COLO668 (cell line): ENCODE measurements at regions not wholly inside any gene's neighbourhood (a gene's known extent, or its start where the extent isn't known, plus 50 kb on each side); places are given as distances from the start of the nearest gene placed in this dataset.

Experiments
- DNase-seq: peaks from one replicate; lab custom pipeline; 2025; ENCODE audit not compliant: unreplicated experiment; lab: John Stamatoyannopoulos, UW

DNA sequence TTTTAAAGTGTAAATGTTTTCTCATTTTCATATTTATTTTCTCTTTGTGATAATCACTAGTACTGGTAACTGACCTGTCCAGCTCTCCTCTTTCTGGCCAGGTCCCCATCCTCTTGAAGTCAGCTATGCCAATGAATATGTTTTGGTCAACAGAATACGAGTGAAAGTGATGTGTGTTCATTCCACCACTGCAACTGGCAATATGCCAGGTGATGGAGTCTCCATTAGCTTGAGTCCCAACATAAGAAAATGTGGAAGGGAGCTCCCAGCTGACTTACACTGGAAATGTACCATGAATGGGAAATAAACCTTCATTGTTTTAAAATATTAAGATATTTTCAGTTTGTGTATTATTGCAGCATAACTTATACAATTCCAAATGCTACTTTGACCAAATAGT, 75.8 kb downstream of the CCDC34 start:
- DNase-seq, result no peak

DNA sequence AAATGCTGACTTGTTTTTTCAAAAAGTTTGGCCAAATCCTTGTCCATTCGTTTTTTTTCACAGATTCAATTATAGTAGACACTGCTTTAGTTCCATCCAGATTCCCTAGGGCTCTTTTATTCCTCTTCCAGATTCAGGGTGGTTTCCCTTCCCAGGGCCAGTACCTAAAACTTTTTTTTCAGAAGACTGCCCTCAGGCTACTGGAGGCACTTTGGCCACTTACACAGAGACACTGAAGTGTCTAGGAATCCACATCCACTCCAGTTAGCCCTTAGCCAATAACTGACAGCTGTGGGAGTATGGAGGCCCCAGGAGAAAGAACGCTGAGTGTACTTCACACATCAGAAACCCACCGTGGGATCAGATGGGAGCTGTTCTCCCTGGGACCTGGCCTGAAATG, 77.3 kb downstream of the CCDC34 start:
- no peak for DNase-seq

GRCh38 chr11:27282806-27283205, 80.2 kb downstream of the CCDC34 start:
- no peak for DNase-seq

DNA sequence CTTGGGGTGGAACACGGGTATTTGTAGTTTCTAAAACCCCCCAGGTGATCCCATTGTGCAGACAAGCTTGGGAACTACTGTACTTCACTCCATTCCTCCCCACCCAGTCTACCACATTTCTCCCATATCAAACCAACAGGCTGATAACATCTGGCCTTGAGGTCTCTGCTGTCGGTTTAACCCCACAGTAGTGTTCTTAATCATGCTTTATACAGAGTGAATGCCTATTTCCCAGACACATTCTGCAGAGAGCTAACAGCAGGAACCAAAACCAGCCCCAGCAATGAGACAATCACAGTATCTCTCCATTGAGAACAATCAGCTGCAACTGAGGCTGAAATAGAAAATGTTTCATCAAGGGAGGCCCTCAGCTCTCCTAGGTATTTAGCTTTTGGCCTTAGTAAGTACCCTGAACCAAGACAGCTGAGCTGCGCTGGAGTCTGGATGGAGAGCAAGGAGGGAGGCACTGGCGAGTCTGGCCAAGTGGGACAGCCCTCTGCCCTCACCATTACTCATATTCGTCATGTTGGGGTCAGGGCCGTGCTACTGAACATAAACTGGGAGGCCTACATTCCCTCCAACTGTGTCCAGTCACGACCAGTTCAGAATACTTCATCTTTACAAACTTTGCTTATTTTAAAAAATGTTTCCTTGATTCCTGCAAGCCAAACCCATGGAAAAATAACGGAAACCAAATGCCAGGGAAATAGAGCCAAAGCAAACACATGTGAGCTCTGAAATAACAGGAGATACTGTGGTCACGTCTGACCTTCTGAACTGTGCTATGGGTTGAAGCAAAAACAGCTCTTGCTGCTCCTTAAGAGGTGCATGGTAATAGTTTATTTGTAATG, 81.0 kb downstream of the CCDC34 start:
- DNase-seq, result no peak

GRCh38 chr11:27281276-27281675, 81.7 kb downstream of the CCDC34 start:
- DNase-seq, result no peak

- no peak for DNase-seq
Measured at GRCh38 chr11:27280140-27280539, 82.9 kb downstream of the CCDC34 start.

DNA sequence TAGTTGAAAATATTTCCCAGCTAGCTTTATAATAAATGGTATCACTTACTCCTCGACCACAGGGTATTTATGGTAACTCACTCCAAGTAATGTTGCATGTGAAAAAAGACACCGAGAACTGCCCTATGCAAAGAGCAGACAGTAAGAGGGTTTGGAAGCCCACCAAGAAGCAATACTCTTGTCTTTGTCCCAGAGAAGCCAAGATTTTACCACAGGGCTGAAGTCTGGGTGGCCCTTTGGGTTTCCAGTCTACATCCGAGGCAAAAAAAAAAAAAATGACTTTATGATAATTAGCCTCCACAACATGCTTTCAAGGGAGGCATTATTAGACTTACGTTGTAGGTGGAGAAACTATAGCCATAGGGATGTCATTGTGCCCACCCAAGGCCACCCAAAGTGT, 83.6 kb downstream of the CCDC34 start:
- DNase-seq, result no peak

DNA sequence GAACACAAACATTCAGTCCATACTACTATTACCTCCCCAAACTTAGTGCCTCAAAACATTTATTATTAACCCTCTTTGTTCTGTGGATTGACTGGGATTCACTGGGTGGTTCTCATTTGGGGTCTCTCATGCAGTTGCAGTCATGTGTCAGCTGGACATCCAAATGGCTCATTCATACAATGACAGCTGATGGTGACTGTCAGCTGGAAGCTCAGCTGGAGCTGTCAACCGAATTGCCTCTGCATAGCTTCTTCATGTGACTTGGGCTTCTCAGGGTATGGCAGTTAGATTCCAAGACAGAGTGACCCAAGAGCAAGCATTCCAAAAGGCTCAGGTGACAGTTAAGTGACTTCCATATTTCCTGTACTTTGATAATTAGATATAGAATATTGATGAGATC, 85.2 kb downstream of the CCDC34 start:
- DNase-seq, result no peak

GRCh38 chr11:27276141-27276540, 86.9 kb downstream of the CCDC34 start:
- no peak for DNase-seq

DNA sequence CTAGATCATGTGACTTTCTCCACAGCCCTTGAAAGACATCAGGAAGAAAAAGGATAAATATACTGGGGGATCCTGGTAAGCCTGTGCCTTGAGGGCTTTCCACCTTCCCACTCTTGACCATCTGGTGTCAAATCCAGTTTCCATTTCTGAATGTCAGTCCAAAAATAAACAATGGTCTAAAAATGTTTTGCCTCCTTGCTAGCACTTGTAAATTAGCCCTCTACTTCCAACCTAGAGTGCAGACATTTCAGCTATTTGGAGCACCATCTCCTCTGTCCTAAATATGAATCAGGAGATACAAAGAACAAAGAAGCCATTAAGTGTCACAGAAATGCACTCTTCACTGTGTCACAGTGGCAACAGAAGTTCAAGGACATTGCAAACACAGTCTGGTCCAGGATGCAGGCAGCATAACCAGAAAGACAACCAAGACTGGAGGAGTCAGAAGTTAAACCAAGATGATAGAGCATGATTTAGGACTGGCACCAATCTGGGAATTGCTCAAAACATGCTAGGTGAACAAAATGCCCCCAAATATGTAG, 88.1 kb downstream of the CCDC34 start:
- DNase-seq, result no peak

GRCh38 chr11:27266125-27266524, 96.9 kb downstream of the CCDC34 start:
- no peak for DNase-seq

DNA sequence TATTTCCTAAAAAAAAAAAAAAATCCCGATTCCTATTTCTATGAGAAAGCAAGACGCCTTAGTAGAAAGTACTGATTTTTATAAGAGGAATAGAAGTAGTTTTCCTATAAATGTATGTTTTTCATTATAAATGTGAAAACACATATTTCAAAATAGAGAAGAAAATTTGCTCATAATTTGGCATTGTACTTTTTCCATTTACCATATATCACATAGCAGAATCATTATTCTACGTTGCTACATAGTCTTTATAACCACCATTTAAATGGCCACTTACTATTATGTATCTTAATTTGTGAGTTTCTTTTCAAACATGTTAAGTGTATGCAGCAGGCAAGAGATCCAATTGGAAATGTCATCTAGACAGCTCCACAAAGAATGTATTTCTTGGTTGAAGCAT, 99.0 kb downstream of the CCDC34 start:
- no peak for DNase-seq

DNA sequence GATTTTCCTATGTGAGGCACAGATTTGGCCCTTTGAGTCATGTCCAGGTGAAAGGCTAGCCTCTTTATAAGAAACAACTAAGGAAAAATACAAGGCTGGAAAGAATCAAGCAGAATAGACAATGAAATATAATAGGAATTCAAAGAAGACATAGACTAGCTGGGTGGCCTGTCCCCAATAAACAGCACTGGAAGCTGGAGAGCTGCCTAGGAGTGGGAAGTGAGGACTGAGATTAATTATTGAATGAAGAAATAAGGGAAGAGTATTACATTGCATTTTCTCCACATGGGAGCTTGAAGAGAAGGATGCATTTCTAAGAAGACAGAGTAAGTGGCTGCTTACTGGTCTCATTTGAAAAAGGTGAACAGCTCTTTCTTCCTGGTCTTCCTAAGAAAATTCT, 100.0 kb downstream of the CCDC34 start:
- no peak for DNase-seq

DNA sequence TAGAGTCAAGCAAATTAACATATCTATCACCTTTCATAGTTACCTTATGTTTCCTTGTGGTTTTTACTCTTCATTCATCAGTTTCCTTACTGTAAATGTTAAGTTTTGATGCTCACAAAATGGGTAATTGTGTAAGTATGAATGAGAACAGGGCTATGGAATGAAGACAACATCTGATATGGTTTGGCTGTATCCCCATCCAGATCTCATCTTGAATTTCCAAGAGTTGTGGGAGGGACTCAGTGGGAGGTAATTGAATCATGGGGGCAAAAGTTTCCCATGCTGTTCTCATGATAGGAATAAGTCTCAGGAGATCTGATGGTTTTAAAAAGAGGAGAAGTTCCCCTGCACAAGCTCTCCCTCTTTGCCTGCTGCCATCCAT, 107.6 kb downstream of the CCDC34 start:
- no peak for DNase-seq

- DNase-seq, result no peak
Measured at GRCh38 chr11:27254744-27255446, 108.1 kb downstream of the CCDC34 start.

DNA sequence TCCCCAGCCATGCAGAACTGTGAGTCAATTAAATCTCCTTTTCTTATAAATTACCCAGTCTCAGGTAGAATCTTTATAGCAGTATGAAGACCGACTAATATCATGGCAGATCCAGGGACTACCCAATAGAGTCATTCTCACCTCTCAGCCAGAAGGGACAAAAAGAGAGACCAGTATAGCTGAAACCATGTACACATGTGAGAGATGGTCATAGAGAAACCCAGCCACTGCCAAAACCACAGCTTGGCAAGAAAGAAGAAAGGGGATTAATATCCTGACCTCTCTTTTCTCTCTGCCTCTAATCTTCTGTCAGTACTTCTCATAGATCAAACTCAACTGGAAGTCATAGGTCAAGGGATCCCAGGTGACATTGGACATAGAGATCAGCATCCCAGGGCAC, 109.8 kb downstream of the CCDC34 start:
- no peak for DNase-seq

- DNase-seq, result no peak
Measured at GRCh38 chr11:27250867-27251665, 111.9 kb downstream of the CCDC34 start.

- no peak for DNase-seq
Measured at GRCh38 chr11:27248576-27249509, 114.2 kb downstream of the CCDC34 start.

DNA sequence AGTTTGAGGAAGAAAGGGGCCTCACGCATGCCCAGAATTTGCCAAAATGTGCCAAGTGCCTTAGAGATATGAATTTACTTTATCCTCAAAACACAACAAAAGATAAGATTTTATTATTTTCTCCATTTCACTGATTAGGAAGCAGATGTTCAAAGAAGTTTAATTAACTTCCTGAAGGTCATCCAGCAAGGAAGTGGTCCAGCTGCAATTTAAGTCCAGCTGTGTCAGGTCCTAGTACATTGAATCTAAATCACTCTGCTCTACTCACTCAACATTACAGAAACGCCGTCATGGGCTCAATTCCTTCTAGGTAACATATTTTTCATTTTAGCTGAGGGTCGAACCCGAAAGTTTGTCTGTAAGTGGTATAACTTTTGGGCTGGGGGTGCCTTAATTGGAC, 115.4 kb downstream of the CCDC34 start:
- no peak for DNase-seq

- DNase-seq, result no peak
Measured at GRCh38 chr11:27246925-27247324, 116.1 kb downstream of the CCDC34 start.
